Astrocyte of the spinal cord (primary cell): ENCODE measurements at regions not wholly inside any gene's neighbourhood (a gene's known extent, or its start where the extent isn't known, plus 50 kb on each side); places are given as distances from the start of the nearest gene placed in this dataset.
"Not testable (repeated sequence)": the region's sequence is repeated elsewhere in the genome, so short reads cannot be mapped to it uniquely, and the experiment has no call there.

Experiments
- DNase-seq: peaks from one replicate; pipeline ENCODE4 v3.0.0; 2011; ENCODE audit warnings: low read depth, low spot score
- H3K4me3 ChIP-seq: 2 replicates; pipeline ENCODE4 v1.5.1; 2011; ENCODE audit warnings: low read depth, mild to moderate bottlenecking, low read length, moderate library complexity
- CTCF ChIP-seq: IDR thresholded peaks from 2 replicates; pipeline ENCODE4 v1.5.1; 2012; ENCODE audit warnings: low read depth, mild to moderate bottlenecking, low read length, inconsistent platforms
- in situ Hi-C: cut with HindIII; loops from 2 replicates; pipeline ENCODE4 v1.10.0; 2017; ENCODE audit warnings: low sequenced_read_pairs

- TF ChIP-seq CTCF, result no peak
- DNase-seq, result no peak
- in situ Hi-C loops, result no loop called here
- no peak overlapping the region for H3K4me3 ChIP-seq
Observed at GRCh38 chr18:64747803-64748202, 598.9 kb upstream of the LINC00305 start.

- in situ Hi-C loops, result no loop called here
- DNase-seq, result no peak
Observed at GRCh38 chr18:64742898-64743297, 594.0 kb upstream of the LINC00305 start.

GRCh38 chr18:64734063-64734462 lies 585.2 kb upstream of the LINC00305 start:
- no peak for TF ChIP-seq CTCF
- no peak for DNase-seq
- no peak overlapping the region for H3K4me3 ChIP-seq
- in situ Hi-C loops, result no loop called here

More at GRCh38 chr18:64742898-64743297, 594.0 kb upstream of the LINC00305 start:
- TF ChIP-seq CTCF, result no peak
- H3K4me3 ChIP-seq, result no peak overlapping the region

GRCh38 chr18:64725657-64726056 lies 576.8 kb upstream of the LINC00305 start:
- in situ Hi-C loops, H3K4me3 ChIP-seq, DNase-seq: not testable (repeated sequence)

- no peak for TF ChIP-seq CTCF
- DNase-seq, result no peak
- in situ Hi-C loops, result no loop called here
- H3K4me3 ChIP-seq, result no peak overlapping the region
Observed at GRCh38 chr18:64720781-64721464, 572.0 kb upstream of the LINC00305 start.

- no peak for DNase-seq
- no peak for TF ChIP-seq CTCF
- in situ Hi-C loops, result no loop called here
- no peak overlapping the region for H3K4me3 ChIP-seq
Observed at GRCh38 chr18:64718808-64719207, 569.9 kb upstream of the LINC00305 start.

- DNase-seq, result no peak
- no peak for TF ChIP-seq CTCF
- H3K4me3 ChIP-seq, result no peak overlapping the region
- in situ Hi-C loops, result no loop called here
Observed at GRCh38 chr18:64717026-64717425, 568.1 kb upstream of the LINC00305 start.
